Thymus (tissue), 11 donors: ENCODE measurements at regions not wholly inside any gene's neighbourhood (a gene's known extent, or its start where the extent isn't known, plus 50 kb on each side); places are given as distances from the start of the nearest gene placed in this dataset.

Source experiments
- DNase-seq, 9 donors: peaks; one replicate each; pipeline ENCODE4 v3.0.0-alpha.2; 2013; ENCODE audit warnings: low spot score in 9 of 9, low read depth in 6 of 9, missing footprints in 1 of 9
- H3K27ac ChIP-seq, 2 donors: one replicate each; pipeline ENCODE4 v1.5.1; 2013; ENCODE audit warnings: control low read depth in 1 of 2, low read depth in 1 of 2, low read length in 1 of 2, mild to moderate bottlenecking in 1 of 2, moderate library complexity in 1 of 2
- H3K27me3 ChIP-seq, 2 donors: one replicate each; pipeline ENCODE4 v1.5.1; 2013; ENCODE audit warnings: low read length in 1 of 2; ENCODE audit not compliant: control insufficient read depth in 2 of 2, insufficient read depth in 1 of 2
- H3K36me3 ChIP-seq, 2 donors: one replicate each; pipeline ENCODE4 v1.5.1; 2013; ENCODE audit warnings: low read length in 1 of 2, mild to moderate bottlenecking in 1 of 2, moderate library complexity in 1 of 2; ENCODE audit not compliant: control insufficient read depth in 2 of 2, insufficient read depth in 2 of 2
- H3K4me1 ChIP-seq, 2 donors: one replicate each; pipeline ENCODE4 v1.5.1; 2013; ENCODE audit warnings: low read length in 2 of 2; ENCODE audit not compliant: control insufficient read depth in 2 of 2, insufficient read depth in 2 of 2
- H3K4me3 ChIP-seq, 2 donors: one replicate each; pipeline ENCODE4 v1.5.1; 2013; ENCODE audit warnings: low read length in 2 of 2, control low read depth in 1 of 2, mild to moderate bottlenecking in 1 of 2
- H3K9me3 ChIP-seq, 2 donors: one replicate each; pipeline ENCODE4 v1.5.1; 2013; ENCODE audit warnings: low read length in 1 of 2, mild to moderate bottlenecking in 1 of 2; ENCODE audit not compliant: control insufficient read depth in 2 of 2, insufficient read depth in 1 of 2
- WGBS: extraction: QIAGEN DNeasy Blood & Tissue Kit; methylation state at CpG from one replicate; pipeline ENCODE4 v1.1.7; 2013; 5-methylcytosine and 5-hydroxymethylcytosine counted together
- donor health status: healthy.

DNA sequence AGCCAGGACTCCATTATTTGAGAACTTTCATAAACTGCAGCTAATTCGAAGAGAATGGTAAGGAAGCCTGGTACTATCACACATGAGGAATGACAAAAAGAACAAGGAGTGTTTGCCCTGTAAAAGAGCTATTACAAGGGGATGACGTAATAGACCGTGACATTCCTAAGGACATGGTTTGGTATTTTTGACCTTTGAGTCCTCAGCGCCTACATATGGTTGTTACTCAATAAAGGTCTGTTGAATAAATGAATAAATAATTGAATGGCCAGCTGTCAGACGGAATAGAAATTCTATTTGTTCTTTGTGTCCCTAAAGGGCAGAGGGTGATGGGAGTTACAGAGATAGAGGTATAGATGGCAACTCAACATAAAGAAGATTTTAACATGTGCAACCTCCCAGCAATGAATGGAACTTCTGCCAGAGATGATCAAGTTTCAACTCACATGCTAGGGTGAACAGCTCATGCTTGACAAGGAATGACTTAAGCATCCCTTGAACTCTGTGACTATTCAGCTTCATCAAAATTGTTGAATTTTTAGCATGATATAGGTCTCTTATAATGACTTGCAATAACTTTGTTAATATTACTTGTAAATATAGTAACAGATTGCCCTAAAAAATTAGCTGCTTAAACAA, 115.4 kb downstream of the TENT5A start:
- Histone ChIP-seq H3K36me3 (no peaks in the 10 kb centered on the region), H3K27ac (no peak overlapping the region), H3K4me3 (no peak overlapping the region), H3K27me3 (no peaks in the 10 kb centered on the region), H3K4me1 (no peaks in the 10 kb centered on the region), H3K9me3 (no peaks in the 10 kb centered on the region)
- 95% methylated on average over 5 of the region's 5 CpGs for WGBS
- no peak for DNase-seq

GRCh38 chr6:81634155-81634880, 118.2 kb downstream of the TENT5A start:
- Histone ChIP-seq H3K27me3 (no peaks in the 10 kb centered on the region), H3K36me3 (no peaks in the 10 kb centered on the region), H3K27ac (no peak overlapping the region), H3K4me3 (no peak overlapping the region), H3K9me3 (peaks cover 0 to 3% of the 10 kb centered on the region in 2 donors), H3K4me1 (no peaks in the 10 kb centered on the region)
- no peak for DNase-seq
- 98% methylated on average over 3 of the region's 3 CpGs for whole genome bisulfite sequencing

GRCh38 chr6:81633391-81633790, 119.1 kb downstream of the TENT5A start:
- H3K36me3 ChIP-seq = no peaks in the 10 kb centered on the region
- DNase-seq = no peak
- H3K4me3 ChIP-seq = no peak overlapping the region
- H3K27me3 ChIP-seq = no peaks in the 10 kb centered on the region
- H3K9me3 ChIP-seq = peaks cover 0 to 3% of the 10 kb centered on the region in 2 donors
- H3K4me1 ChIP-seq = no peaks in the 10 kb centered on the region
- no peak overlapping the region for H3K27ac ChIP-seq

DNA sequence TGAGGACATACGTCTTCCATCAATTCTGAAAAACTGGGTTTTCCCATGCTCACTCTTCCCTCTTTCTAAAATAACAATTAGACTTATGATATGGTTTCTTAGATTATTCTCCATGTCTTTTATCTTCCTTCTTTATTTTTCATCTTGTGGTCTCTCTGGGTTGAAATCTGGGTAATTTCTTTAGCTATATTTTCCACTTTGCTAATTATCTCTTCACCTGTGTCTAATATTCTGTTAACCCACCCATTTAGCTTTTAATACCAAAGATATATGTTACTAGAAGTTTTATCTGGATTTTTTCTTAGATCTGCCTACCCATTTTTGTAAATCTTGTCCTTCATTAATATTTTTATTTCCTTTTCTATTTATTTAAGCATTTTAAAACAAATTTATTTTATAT, 121.8 kb downstream of the TENT5A start:
- 96% methylated on average over 1 of the region's 1 CpG for WGBS
- Histone ChIP-seq H3K36me3 (no peaks in the 10 kb centered on the region), H3K27ac (no peak overlapping the region), H3K9me3 (peaks cover 0 to 3% of the 10 kb centered on the region in 2 donors), H3K4me3 (no peak overlapping the region), H3K27me3 (no peaks in the 10 kb centered on the region), H3K4me1 (no peaks in the 10 kb centered on the region)
- DNase-seq = no peak

- H3K4me1 ChIP-seq = no peaks in the 10 kb centered on the region
- H3K36me3 ChIP-seq = no peaks in the 10 kb centered on the region
- no peak overlapping the region for H3K4me3 ChIP-seq
- 94% methylated on average over 1 of the region's 1 CpG for WGBS
- H3K27me3 ChIP-seq = no peaks in the 10 kb centered on the region
- no peak overlapping the region for H3K27ac ChIP-seq
- H3K9me3 ChIP-seq = no peaks in the 10 kb centered on the region
- DNase-seq = no peak
Measured at GRCh38 chr6:81625216-81625615, 127.3 kb downstream of the TENT5A start.

- DNase-seq = no peak
- no peaks in the 10 kb centered on the region for H3K9me3 ChIP-seq
- H3K4me1 ChIP-seq = no peaks in the 10 kb centered on the region
- WGBS = 99% methylated on average over 1 of the region's 1 CpG
- no peak overlapping the region for H3K4me3 ChIP-seq
- no peaks in the 10 kb centered on the region for H3K27me3 ChIP-seq
- no peak overlapping the region for H3K27ac ChIP-seq
- no peaks in the 10 kb centered on the region for H3K36me3 ChIP-seq
Measured at GRCh38 chr6:81624453-81624852, 128.0 kb downstream of the TENT5A start.

DNA sequence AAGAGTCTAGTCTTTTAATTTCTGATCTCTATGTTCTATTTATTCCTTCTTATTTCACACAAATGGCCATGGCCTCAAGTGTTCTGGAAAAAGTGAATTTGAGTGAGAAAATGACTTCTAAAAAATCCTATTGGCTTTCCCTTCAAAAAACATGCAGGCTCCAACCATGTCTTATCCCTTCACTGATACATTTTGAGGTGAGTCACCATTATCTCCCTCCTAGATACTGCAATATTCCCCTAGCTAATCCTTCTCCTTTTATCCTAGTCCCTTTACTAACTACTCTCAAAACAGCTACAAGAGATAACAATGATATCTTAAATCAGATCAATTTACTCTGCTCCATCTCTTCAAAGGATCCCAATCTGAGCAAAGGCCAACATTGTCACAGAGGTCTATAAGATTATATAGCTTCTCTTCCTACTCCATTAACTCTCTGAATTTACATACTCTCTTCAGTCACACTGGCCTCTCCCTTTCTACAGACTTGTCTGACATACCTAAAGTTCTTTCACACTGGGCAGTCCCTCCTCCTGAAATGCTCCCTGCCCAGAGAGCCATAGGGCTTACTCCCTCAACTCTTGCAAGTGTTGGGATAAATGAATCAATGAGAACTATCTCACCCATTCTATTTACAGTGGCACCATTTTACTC, 129.2 kb downstream of the TENT5A start:
- no peaks in the 10 kb centered on the region for H3K4me1 ChIP-seq
- no peak overlapping the region for H3K4me3 ChIP-seq
- H3K9me3 ChIP-seq = no peaks in the 10 kb centered on the region
- H3K27ac ChIP-seq = no peak overlapping the region
- no peaks in the 10 kb centered on the region for H3K27me3 ChIP-seq
- no peak for DNase-seq
- no peaks in the 10 kb centered on the region for H3K36me3 ChIP-seq

DNA sequence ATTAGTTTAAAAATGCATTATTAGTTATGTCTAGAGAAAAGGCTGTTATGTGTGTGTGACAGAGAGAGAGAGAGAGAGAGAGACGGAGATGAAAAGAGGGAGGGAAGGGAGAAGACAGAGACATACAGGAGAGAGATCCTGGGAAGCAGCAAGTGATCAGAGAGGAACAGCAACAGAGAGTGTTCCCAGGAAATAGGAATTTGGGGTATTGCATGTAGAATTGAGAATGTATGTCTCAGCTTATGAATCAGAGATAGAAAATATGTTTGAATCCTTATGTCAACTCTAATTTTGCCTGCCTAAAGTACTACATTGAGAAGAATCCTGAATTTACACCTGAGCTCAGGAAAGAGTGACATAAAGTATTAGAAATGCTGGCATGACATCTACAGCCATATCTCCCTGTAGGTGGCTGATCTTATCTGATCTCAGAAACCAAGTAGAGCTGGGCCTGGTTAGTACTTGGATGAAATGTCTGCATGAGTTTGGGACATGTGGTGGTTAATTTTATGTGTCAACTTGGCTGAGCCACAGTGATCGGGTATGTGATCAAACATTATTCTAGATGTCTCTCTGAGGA, 130.6 kb downstream of the TENT5A start:
- Histone ChIP-seq H3K36me3 (no peaks in the 10 kb centered on the region), H3K4me3 (no peak overlapping the region), H3K9me3 (no peaks in the 10 kb centered on the region), H3K27ac (no peak overlapping the region), H3K27me3 (no peaks in the 10 kb centered on the region), H3K4me1 (no peaks in the 10 kb centered on the region)
- 96% methylated on average over 2 of the region's 2 CpGs for WGBS
- no peak for DNase-seq

DNA sequence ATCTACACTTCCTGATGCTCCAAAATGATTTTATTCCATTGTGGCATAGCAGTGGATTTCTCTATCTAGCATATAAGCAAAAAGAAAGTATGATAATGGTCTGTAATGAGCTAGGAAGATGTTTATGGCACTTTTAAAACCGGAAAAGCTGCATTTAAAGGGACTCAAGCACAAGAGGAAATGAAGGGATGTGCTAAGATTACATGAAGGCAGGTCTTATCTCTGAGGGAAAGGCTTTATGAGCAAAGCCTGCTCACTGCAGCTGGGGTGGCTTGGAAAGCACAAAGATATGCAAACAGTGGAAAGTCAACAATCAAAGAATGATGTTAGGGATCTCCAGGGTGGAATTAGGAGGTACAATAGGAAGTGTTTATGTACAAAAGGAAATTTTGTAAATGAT, 138.2 kb downstream of the TENT5A start:
- H3K27ac ChIP-seq = no peak overlapping the region
- no peak for DNase-seq
- H3K4me3 ChIP-seq = no peak overlapping the region
- H3K27me3 ChIP-seq = no peaks in the 10 kb centered on the region
- WGBS = 31% methylated on average over 1 of the region's 1 CpG
- H3K4me1 ChIP-seq = no peaks in the 10 kb centered on the region
- H3K9me3 ChIP-seq = no peaks in the 10 kb centered on the region
- no peaks in the 10 kb centered on the region for H3K36me3 ChIP-seq
